H1 (cell line): ENCODE measurements at regions not wholly inside any gene's neighbourhood (a gene's known extent, or its start where the extent isn't known, plus 50 kb on each side); places are given as distances from the start of the nearest gene placed in this dataset.

Source experiments
- CTCF ChIA-PET: fragments of 300-600 bp; sonication (Branson Sonifier 250); formaldehyde crosslinking; loops from one replicate; lab custom pipeline; 2021; ENCODE audit not compliant: partially characterized antibody; lab: Charles Lee
- POLR2A ChIA-PET: fragments of 300-600 bp; sonication (Branson Sonifier 250); formaldehyde crosslinking; loops from one replicate; lab custom pipeline; 2021; ENCODE audit warnings: inconsistent platforms; ENCODE audit not compliant: partially characterized antibody; lab: Charles Lee
- DNase-seq, 2 experiments: peaks; one replicate each; pipeline versions ENCODE4 v3.0.0 to v3.0.0-alpha.2; 2010 to 2022; ENCODE audit warnings: low spot score in 2 of 2, low read depth in 1 of 2, mixed read lengths in 1 of 2
- FAIRE-seq: peaks from 2 replicates; lab custom pipeline; 2011; peaks lifted over from hg19 to GRCh38; lab: Jason Lieb, UNC
- H2AFZ ChIP-seq: 2 replicates; pipeline ENCODE4 v1.8.1; 2012; ENCODE audit warnings: low read length, inconsistent platforms
- H2AK5ac ChIP-seq: 2 replicates; pipeline ENCODE4 v1.6.1; 2013; ENCODE audit warnings: low read depth, low read length
- H2BK120ac ChIP-seq: replicated peaks from 2 replicates; pipeline ENCODE3; 2013; ENCODE audit warnings: low read depth, low read length, inconsistent platforms
- H2BK12ac ChIP-seq: 2 replicates; pipeline ENCODE4 v1.6.1; 2013; ENCODE audit warnings: low read depth, low read length
- H2BK15ac ChIP-seq: 2 replicates; pipeline ENCODE4 v1.6.1; 2013; ENCODE audit warnings: low read length
- H2BK20ac ChIP-seq: 2 replicates; pipeline ENCODE4 v1.6.1; 2013; ENCODE audit warnings: low read length
- H2BK5ac ChIP-seq: 2 replicates; pipeline ENCODE4 v1.6.1; 2013; ENCODE audit warnings: low read depth, low read length
- H3K14ac ChIP-seq: 2 replicates; pipeline ENCODE4 v1.6.1; 2013; ENCODE audit warnings: inconsistent platforms; ENCODE audit not compliant: insufficient read length
- H3K18ac ChIP-seq: 2 replicates; pipeline ENCODE4 v1.6.1; 2013; ENCODE audit warnings: low read length; ENCODE audit errors: extremely low read depth
- H3K23ac ChIP-seq: 2 replicates; pipeline ENCODE4 v1.6.1; 2013; ENCODE audit warnings: inconsistent platforms; ENCODE audit not compliant: insufficient read length
- H3K23me2 ChIP-seq: 2 replicates; pipeline ENCODE4 v1.6.1; 2013; ENCODE audit warnings: low read depth, low read length
- H3K27ac ChIP-seq: 2 replicates; pipeline ENCODE4 v1.6.1; 2011; ENCODE audit warnings: low read depth, low read length, inconsistent platforms
- H3K27me3 ChIP-seq, 4 experiments: replicated peaks in 1 of 4; 1 replicate in 1 of 4; 2 replicates in 3 of 4; pipeline versions ENCODE4 v1.6.1 to v1.8.1; 2011 to 2013; ENCODE audit warnings: low read length in 3 of 4, mild to moderate bottlenecking in 3 of 4, inconsistent platforms in 2 of 4, mixed read lengths in 2 of 4, moderate library complexity in 1 of 4; ENCODE audit not compliant: control insufficient read depth in 3 of 4, insufficient read depth in 3 of 4; ENCODE audit errors: extremely low read depth in 1 of 4
- H3K36me3 ChIP-seq, 4 experiments: 2 replicates each; pipeline versions ENCODE4 v1.6.1 to v1.8.1; 2011 to 2013; ENCODE audit warnings: mild to moderate bottlenecking in 4 of 4, low read length in 3 of 4, moderate library complexity in 2 of 4, control low read depth in 1 of 4, inconsistent platforms in 1 of 4; ENCODE audit not compliant: insufficient read depth in 4 of 4, control insufficient read depth in 2 of 4
- H3K4ac ChIP-seq: replicated peaks from 2 replicates; pipeline ENCODE3; 2013; ENCODE audit warnings: low read length, low read depth, mixed read lengths, inconsistent platforms; ENCODE audit not compliant: insufficient read length
- H3K4me1 ChIP-seq, 4 experiments: replicated peaks in 1 of 4; 1 replicate in 1 of 4; 2 replicates in 3 of 4; pipeline versions ENCODE4 v1.6.1 to v1.8.1; 2011 to 2013; ENCODE audit warnings: low read length in 3 of 4, inconsistent platforms in 2 of 4, mixed read lengths in 1 of 4; ENCODE audit not compliant: insufficient read depth in 4 of 4, control insufficient read depth in 3 of 4
- H3K4me2 ChIP-seq, 2 experiments: 2 replicates each; pipeline versions ENCODE4 v1.6.1 to v1.8.1; 2011 to 2013; ENCODE audit warnings: low read depth in 2 of 2, low read length in 2 of 2, control low read depth in 1 of 2, inconsistent platforms in 1 of 2, mild to moderate bottlenecking in 1 of 2; ENCODE audit not compliant: insufficient read depth in 1 of 2
- H3K4me3 ChIP-seq, 4 experiments: fragments of 200-600, 300-600 bp in 1 of 4; sonication (generic), shearing (Covaris generic), sonication (Bioruptor Twin) in 1 of 4; 2 replicates each; pipeline versions ENCODE4 v1.5.1 to v1.8.1; 2011 to 2016; ENCODE audit warnings: low read length in 4 of 4, low read depth in 3 of 4, control low read depth in 2 of 4, inconsistent platforms in 2 of 4, mild to moderate bottlenecking in 2 of 4, mixed read lengths in 1 of 4, moderate library complexity in 1 of 4; ENCODE audit not compliant: insufficient read depth in 2 of 4; ENCODE audit errors: extremely low read depth in 1 of 4
- H3K56ac ChIP-seq: replicated peaks from 2 replicates; pipeline ENCODE3; 2013; ENCODE audit warnings: low read depth, mild to moderate bottlenecking, mixed read lengths, low read length, inconsistent platforms; ENCODE audit not compliant: insufficient read length
- H3K79me1 ChIP-seq: 2 replicates; pipeline ENCODE4 v1.6.1; 2013; ENCODE audit warnings: low read depth, low read length, control low read depth
- H3K79me2 ChIP-seq, 2 experiments: 2 replicates each; pipeline versions ENCODE4 v1.6.1 to v1.8.1; 2012 to 2013; ENCODE audit warnings: low read length in 2 of 2, mild to moderate bottlenecking in 2 of 2, inconsistent platforms in 1 of 2; ENCODE audit not compliant: insufficient read depth in 2 of 2, control insufficient read depth in 1 of 2
- H3K9ac ChIP-seq, 4 experiments: replicated peaks in 1 of 4; 1 replicate in 1 of 4; 2 replicates in 3 of 4; pipeline versions ENCODE4 v1.6.1 to v1.8.1; 2011 to 2013; ENCODE audit warnings: low read depth in 3 of 4, low read length in 3 of 4, control low read depth in 2 of 4, mild to moderate bottlenecking in 2 of 4, moderate library complexity in 2 of 4, inconsistent platforms in 1 of 4; ENCODE audit errors: extremely low read depth in 1 of 4
- H3K9me3 ChIP-seq, 2 experiments: 2 replicates each; pipeline versions ENCODE4 v1.6.1 to v1.8.1; 2012 to 2013; ENCODE audit warnings: mild to moderate bottlenecking in 2 of 2, moderate library complexity in 2 of 2, control low read depth in 1 of 2, inconsistent platforms in 1 of 2, low read depth in 1 of 2, low read length in 1 of 2, mixed read lengths in 1 of 2; ENCODE audit not compliant: insufficient read depth in 2 of 2
- H4K20me1 ChIP-seq, 2 experiments: replicated peaks in 1 of 2; 2 replicates each; pipeline versions ENCODE3 to v1.8.1; 2011 to 2013; ENCODE audit warnings: inconsistent platforms in 2 of 2, low read length in 2 of 2, mild to moderate bottlenecking in 1 of 2; ENCODE audit not compliant: insufficient read depth in 2 of 2, control insufficient read depth in 1 of 2
- H4K5ac ChIP-seq: 2 replicates; pipeline ENCODE4 v1.6.1; 2013; ENCODE audit warnings: low read length, low read depth, mixed read lengths, inconsistent platforms; ENCODE audit not compliant: insufficient read length
- H4K8ac ChIP-seq: 2 replicates; pipeline ENCODE4 v1.8.0; 2013; ENCODE audit warnings: mild to moderate bottlenecking, moderate library complexity, low read length, inconsistent platforms; ENCODE audit not compliant: insufficient read depth; ENCODE audit errors: extremely low read depth
- H4K91ac ChIP-seq: replicated peaks from 2 replicates; pipeline ENCODE3; 2013; ENCODE audit warnings: low read length, mixed read lengths, inconsistent platforms; ENCODE audit not compliant: insufficient read length
- HDAC6 ChIP-seq: IDR thresholded peaks from one replicate; pipeline ENCODE4 v1.7.1; 2012; ENCODE audit warnings: low read depth, mild to moderate bottlenecking, inconsistent platforms, low read length, moderate library complexity
- WGBS, 2 experiments: shearing (Covaris generic) in 1 of 2; methylation state at CpG; one replicate each; pipeline versions ENCODE4 v1.1.6 to v1.1.7; 2013 to 2015; ENCODE audit warnings: low lambda C conversion rate in 2 of 2, mixed read lengths in 2 of 2, inconsistent platforms in 1 of 2, low coverage in 1 of 2, missing lambda C conversion rate in 1 of 2; ENCODE audit not compliant: insufficient replicate concordance in 2 of 2, insufficient coverage in 1 of 2, insufficient read length in 1 of 2; ENCODE audit errors: extremely low coverage in 1 of 2, missing lambda C conversion rate in 1 of 2; 5-methylcytosine and 5-hydroxymethylcytosine counted together

- CTCF ChIA-PET: no interaction called here
- H2AK5ac ChIP-seq: no peak overlapping the region
- no peak overlapping the region for H4K5ac ChIP-seq
- no peaks in the 10 kb centered on the region; a peak in 1 of 7 replicates for H3K27me3 ChIP-seq
- no peaks in the 10 kb centered on the region for H3K23me2 ChIP-seq
- DNase-seq (no peak), FAIRE-seq (no peak)
- H3K79me2 ChIP-seq: no peaks in the 10 kb centered on the region
- H2BK15ac ChIP-seq: no peak overlapping the region
- H4K91ac ChIP-seq: no peak overlapping the region
- H3K27ac ChIP-seq: no peak overlapping the region
- H2BK12ac ChIP-seq: no peak overlapping the region
- H3K14ac ChIP-seq: no peak overlapping the region
- H3K9me3 ChIP-seq: peaks cover 0 to 2% of the 10 kb centered on the region in 2 experiments; a peak in 1 of 4 replicates
- no peak overlapping the region for H3K4me2 ChIP-seq
- H3K56ac ChIP-seq: no peak overlapping the region
- H3K9ac ChIP-seq: no peak overlapping the region
- H2AFZ ChIP-seq: no peak overlapping the region
- H3K18ac ChIP-seq: no peak overlapping the region
- no peaks in the 10 kb centered on the region for H3K36me3 ChIP-seq
- 92% methylated on average over 2 of the region's 2 CpGs; no CpG with 5 or more reads in 1 of the 2 experiments for WGBS, 2 experiments
- POLR2A ChIA-PET: no interaction called here
- no peak overlapping the region for H3K4me3 ChIP-seq
- H4K8ac ChIP-seq: no peak overlapping the region
- no peaks in the 10 kb centered on the region for H3K79me1 ChIP-seq
- no peak overlapping the region for H3K4ac ChIP-seq
- no peak overlapping the region for H2BK5ac ChIP-seq
- H3K23ac ChIP-seq: no peak overlapping the region
- H4K20me1 ChIP-seq: no peaks in the 10 kb centered on the region
- no peak overlapping the region for H2BK20ac ChIP-seq
- no peak overlapping the region for H2BK120ac ChIP-seq
- H3K4me1 ChIP-seq: no peaks in the 10 kb centered on the region
- TF ChIP-seq HDAC6: no peak
These were observed 72.0 kb upstream of the CEP78 start for GRCh38 chr9:78163834-78164233.
